IMR-90 (cell line): ENCODE measurements at regions not wholly inside any gene's neighbourhood (a gene's known extent, or its start where the extent isn't known, plus 50 kb on each side); places are given as distances from the start of the nearest gene placed in this dataset.

Experiments
- ATAC-seq: fragments of 200-7000 bp; cut with Tn5 transposase; 2 replicates; pipeline ENCODE4 v1.9.1; 2020; ENCODE audit warnings: low read depth, mild to moderate bottlenecking, moderate library complexity
- BruUV-seq: library from RNA; stranded (reverse); fragments of 400-500 nt; replicated peaks from 2 replicates; lab custom pipeline; 2021; lab: Mats Ljungman, UMichigan
- CTCF ChIA-PET: fragments of 300-600 bp; formaldehyde crosslinking; extraction: SDS; loops from one replicate; lab custom pipeline; 2021; ENCODE audit warnings: antibody characterized with exemption; lab: Yijun Ruan, JAX
- POLR2A ChIA-PET: fragments of 300-600 bp; sonication (Branson Sonifier 250); formaldehyde crosslinking; loops from one replicate; lab custom pipeline; 2022; ENCODE audit warnings: antibody characterized with exemption; ENCODE audit not compliant: unreplicated experiment; lab: Charles Lee
- DNase-seq: peaks from one replicate; pipeline ENCODE4 v3.0.0; 2013
- H2AFZ ChIP-seq: replicated peaks from 2 replicates; pipeline ENCODE3; 2013; ENCODE audit warnings: low read length, mild to moderate bottlenecking; ENCODE audit not compliant: poor library complexity
- H2AK5ac ChIP-seq: 2 replicates; pipeline ENCODE4 v1.6.1; 2013; ENCODE audit warnings: low read depth, low read length, inconsistent platforms
- H2AK9ac ChIP-seq: replicated peaks from 2 replicates; pipeline ENCODE3; 2013; ENCODE audit warnings: mild to moderate bottlenecking, low read depth, low read length, moderate library complexity; ENCODE audit not compliant: poor library complexity
- H2BK120ac ChIP-seq: 2 replicates; pipeline ENCODE4 v1.6.1; 2013; ENCODE audit warnings: low read depth, low read length, inconsistent platforms
- H2BK15ac ChIP-seq: 3 replicates; pipeline ENCODE4 v1.6.1; 2013; ENCODE audit warnings: low read depth, low read length, inconsistent platforms
- H2BK20ac ChIP-seq: 2 replicates; pipeline ENCODE4 v1.6.1; 2013; ENCODE audit warnings: low read depth, mild to moderate bottlenecking, inconsistent platforms, low read length, moderate library complexity
- H2BK5ac ChIP-seq: 2 replicates; pipeline ENCODE4 v1.6.1; 2013; ENCODE audit warnings: mild to moderate bottlenecking, low read depth, low read length, inconsistent platforms; ENCODE audit not compliant: poor library complexity, severe bottlenecking
- H3K14ac ChIP-seq: replicated peaks from 2 replicates; pipeline ENCODE4 v1.6.1; 2013; ENCODE audit warnings: low read depth, low read length, inconsistent platforms
- H3K18ac ChIP-seq: 2 replicates; pipeline ENCODE4 v1.6.1; 2013; ENCODE audit warnings: low read depth, low read length, control low read depth
- H3K23ac ChIP-seq: 2 replicates; pipeline ENCODE4 v1.6.1; 2013; ENCODE audit warnings: low read depth, low read length, inconsistent platforms
- H3K27ac ChIP-seq: 2 replicates; pipeline ENCODE4 v1.5.1; 2013; ENCODE audit warnings: mild to moderate bottlenecking, control low read depth, low read length; ENCODE audit not compliant: insufficient read depth
- H3K27me3 ChIP-seq: 2 replicates; pipeline ENCODE4 v1.6.1; 2013; ENCODE audit warnings: low read length; ENCODE audit not compliant: control insufficient read depth, insufficient read depth
- H3K36me3 ChIP-seq: 2 replicates; pipeline ENCODE4 v1.6.1; 2013; ENCODE audit warnings: low read length, mixed read lengths; ENCODE audit not compliant: control insufficient read depth, insufficient read depth
- H3K4ac ChIP-seq: 2 replicates; pipeline ENCODE4 v1.6.1; 2013; ENCODE audit warnings: low read depth, low read length, inconsistent platforms
- H3K4me1 ChIP-seq: 2 replicates; pipeline ENCODE4 v1.6.1; 2013; ENCODE audit warnings: low read length, mixed read lengths; ENCODE audit not compliant: control insufficient read depth, insufficient read depth
- H3K4me2 ChIP-seq: 2 replicates; pipeline ENCODE4 v1.6.1; 2013; ENCODE audit warnings: low read depth, mild to moderate bottlenecking, control low read depth, low read length, moderate library complexity
- H3K4me3 ChIP-seq: 2 replicates; pipeline ENCODE4 v1.5.1; 2013; ENCODE audit warnings: low read depth, mild to moderate bottlenecking, control low read depth, low read length, moderate library complexity; ENCODE audit not compliant: insufficient read depth
- H3K56ac ChIP-seq: 2 replicates; pipeline ENCODE4 v1.6.1; 2013; ENCODE audit warnings: low read length, inconsistent platforms; ENCODE audit not compliant: insufficient read depth; ENCODE audit errors: extremely low read depth
- H3K79me1 ChIP-seq, 2 experiments: 2 replicates each; pipeline ENCODE4 v1.6.1; 2013; ENCODE audit warnings: low read length in 2 of 2, inconsistent platforms in 1 of 2, low read depth in 1 of 2
- H3K9ac ChIP-seq: 2 replicates; pipeline ENCODE4 v1.6.1; 2013; ENCODE audit warnings: low read depth, low read length, control low read depth
- H3K9me1 ChIP-seq: 2 replicates; pipeline ENCODE4 v1.6.1; 2013; ENCODE audit warnings: low read length, inconsistent platforms; ENCODE audit not compliant: insufficient read depth
- H3K9me3 ChIP-seq: 2 replicates; pipeline ENCODE4 v1.6.1; 2013; ENCODE audit warnings: low read length; ENCODE audit not compliant: control insufficient read depth, insufficient read depth
- H4K20me1 ChIP-seq: 2 replicates; pipeline ENCODE4 v1.6.1; 2013; ENCODE audit warnings: low read length, inconsistent platforms; ENCODE audit not compliant: insufficient read depth
- H4K5ac ChIP-seq: 2 replicates; pipeline ENCODE4 v1.6.1; 2013; ENCODE audit warnings: mild to moderate bottlenecking, low read depth, low read length, control low read depth
- H4K8ac ChIP-seq, 2 experiments: 2 replicates each; pipeline ENCODE4 v1.6.1; 2013; ENCODE audit warnings: low read depth in 2 of 2, low read length in 2 of 2, control low read depth in 1 of 2, inconsistent platforms in 1 of 2
- H4K91ac ChIP-seq: 2 replicates; pipeline ENCODE4 v1.6.1; 2013; ENCODE audit warnings: low read depth, low read length, inconsistent platforms; ENCODE audit not compliant: insufficient read depth
- BHLHE40 ChIP-seq: fragments of 150-350 bp; IDR thresholded peaks from 2 replicates; pipeline ENCODE4 v1.6.1; 2016; ENCODE audit warnings: mild to moderate bottlenecking, low read depth, low read length
- CTCF ChIP-seq: conservative IDR thresholded peaks from 2 replicates; pipeline ENCODE4 v1.5.1; 2012; ENCODE audit warnings: mild to moderate bottlenecking, low read depth, low read length, improper control_type of control experiment
- ELK1 ChIP-seq: fragments of 150-350 bp; IDR thresholded peaks from 2 replicates; pipeline ENCODE4 v1.6.1; 2016; ENCODE audit warnings: low read depth, mild to moderate bottlenecking, low read length, moderate library complexity, borderline replicate concordance
- FOS ChIP-seq: fragments of 150-350 bp; IDR thresholded peaks from 2 replicates; pipeline ENCODE4 v1.6.1; 2016; ENCODE audit warnings: low read depth, low read length
- MXI1 ChIP-seq: IDR thresholded peaks from 2 replicates; pipeline ENCODE4 v1.6.1; 2012; ENCODE audit warnings: low read depth, mild to moderate bottlenecking, low read length, moderate library complexity, borderline replicate concordance
- NFE2L2 ChIP-seq: fragments of 150-350 bp; IDR thresholded peaks from 2 replicates; pipeline ENCODE4 v1.6.1; 2016; ENCODE audit warnings: low read depth, mild to moderate bottlenecking, low read length
- RAD21 ChIP-seq: IDR thresholded peaks from 2 replicates; pipeline ENCODE4 v1.6.1; 2012; ENCODE audit warnings: low read length, improper control_type of control experiment
- WGBS, 2 experiments: methylation state at CpG; one replicate each; pipeline versions ENCODE4 v1.1.5 to v1.1.7; 2013; ENCODE audit warnings: missing lambda C conversion rate in 2 of 2; ENCODE audit not compliant: insufficient read length in 1 of 2; ENCODE audit errors: extremely low coverage in 2 of 2; 5-methylcytosine and 5-hydroxymethylcytosine counted together
- dilution Hi-C: fragments of 300-500 bp; cut with HindIII; formaldehyde crosslinking; loops from one replicate; pipeline ENCODE4 v1.14.3; 2018; ENCODE audit warnings: low sequenced_read_pairs; ENCODE audit not compliant: unreplicated experiment
- in situ Hi-C: fragments of 300-500 bp; cut with MboI; formaldehyde crosslinking; loops from 3 replicates; pipeline ENCODE4 v1.14.3; 2019; ENCODE audit warnings: low sequenced_read_pairs, inconsistent platforms, mixed read lengths
- intact Hi-C: fragments of 100-400 bp; cut with micrococcal nuclease; formaldehyde crosslinking; loops from 2 replicates; pipeline ENCODE4 v1.10.0; 2022

GRCh38 chr13:87384099-87384498, 287.1 kb upstream of the SLITRK5 start:
- intact Hi-C loops (no loop called here), dilution Hi-C loops (no loop called here), in situ Hi-C loops (no loop called here)
- Histone ChIP-seq H2AK9ac (no peak overlapping the region), H2BK20ac (no peak overlapping the region), H3K18ac (no peak overlapping the region), H2BK15ac (no peak overlapping the region), H4K8ac (no peak overlapping the region), H4K5ac (no peak overlapping the region), H3K4ac (no peak overlapping the region), H2BK5ac (no peak overlapping the region), H2BK120ac (no peak overlapping the region), H3K9me3 (no peaks in the 10 kb centered on the region), H3K9ac (no peak overlapping the region), H3K4me2 (no peak overlapping the region), H3K4me1 (no peaks in the 10 kb centered on the region), H4K91ac (no peak overlapping the region), H2AFZ (no peak overlapping the region), H3K36me3 (no peaks in the 10 kb centered on the region), H3K14ac (no peak overlapping the region), H3K56ac (no peak overlapping the region), H2AK5ac (no peak overlapping the region), H3K27ac (no peak overlapping the region), H3K27me3 (no peaks in the 10 kb centered on the region), H3K9me1 (no peaks in the 10 kb centered on the region), H3K23ac (no peak overlapping the region), H3K79me1 (no peaks in the 10 kb centered on the region), H4K20me1 (no peaks in the 10 kb centered on the region), H3K4me3 (no peak overlapping the region)
- TF ChIP-seq MXI1 (no peak), BHLHE40 (no peak), FOS (no peak), ELK1 (no peak), RAD21 (no peak), NFE2L2 (no peak), CTCF (no peak)
- BruUV-seq: no TSS peak
- DNase-seq (no peak), ATAC-seq (no peak)
- no CpG with 5 or more reads among the region's 3 CpGs for WGBS, 2 experiments
- POLR2A ChIA-PET: no interaction called here
- CTCF ChIA-PET: no interaction called here
